Activated naive CD4-positive, alpha-beta T cell treated with anti-CD3 and anti-CD28 coated beads, Interleukin-2, amount 50 U/mL, for 72 hours (primary cell): ENCODE measurements at regions not wholly inside any gene's neighbourhood (a gene's known extent, or its start where the extent isn't known, plus 50 kb on each side); places are given as distances from the start of the nearest gene placed in this dataset.

Source experiments
- ATAC-seq, 2 donors: fragments of 150-1000 bp; cut with Tn5 transposase; 2 replicates each; pipeline ENCODE4 v1.10.0; 2021; ENCODE audit warnings: mild to moderate bottlenecking in 2 of 2, moderate library complexity in 2 of 2
- DNase-seq, 2 donors: peaks; one replicate each; pipeline ENCODE4 v3.0.0; 2021 to 2022; ENCODE audit warnings: low spot score in 2 of 2
- H3K27ac Mint-ChIP-seq, 2 donors: one replicate each; pipeline ENCODE4 v1.8.0; 2022; ENCODE audit warnings: mild to moderate bottlenecking in 2 of 2, mixed read lengths in 2 of 2
- H3K36me3 Mint-ChIP-seq, 2 donors: one replicate each; pipeline ENCODE4 v1.8.0; 2022; ENCODE audit warnings: mixed read lengths in 2 of 2
- H3K9me3 Mint-ChIP-seq, 2 donors: one replicate each; pipeline ENCODE4 v1.8.0; 2022; ENCODE audit warnings: mixed read lengths in 2 of 2

DNA sequence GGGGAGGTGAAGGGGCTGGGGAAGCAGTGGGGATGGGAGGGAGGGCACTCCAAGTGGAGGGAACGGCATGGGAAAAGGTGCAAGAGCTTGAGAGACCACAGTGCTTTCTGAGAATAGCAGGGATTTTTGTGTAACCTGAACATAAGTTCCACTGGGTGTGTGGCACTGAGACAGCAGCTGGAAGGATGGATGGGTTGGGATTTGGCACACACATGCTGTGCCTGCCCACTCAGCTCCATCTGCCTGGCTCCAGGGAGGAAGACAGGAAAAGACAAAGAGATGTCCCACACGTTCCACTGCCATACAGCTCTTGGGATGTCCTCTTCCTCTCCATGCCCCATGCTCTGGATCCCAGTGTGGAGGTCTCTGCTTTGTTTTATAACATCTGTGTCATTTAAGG, 114.1 kb upstream of the TEX51 start:
- H3K36me3 Mint-ChIP-seq: no peaks in the 10 kb centered on the region
- no peak overlapping the region for H3K27ac Mint-ChIP-seq
- ATAC-seq: no peak
- no peaks in the 10 kb centered on the region for H3K9me3 Mint-ChIP-seq
- no peak for DNase-seq

GRCh38 chr2:126785236-126785635, 113.5 kb upstream of the TEX51 start:
- Mint-ChIP-seq H3K36me3 (no peaks in the 10 kb centered on the region), H3K9me3 (no peaks in the 10 kb centered on the region), H3K27ac (no peak overlapping the region)
- ATAC-seq: no peak
- no peak for DNase-seq

DNA sequence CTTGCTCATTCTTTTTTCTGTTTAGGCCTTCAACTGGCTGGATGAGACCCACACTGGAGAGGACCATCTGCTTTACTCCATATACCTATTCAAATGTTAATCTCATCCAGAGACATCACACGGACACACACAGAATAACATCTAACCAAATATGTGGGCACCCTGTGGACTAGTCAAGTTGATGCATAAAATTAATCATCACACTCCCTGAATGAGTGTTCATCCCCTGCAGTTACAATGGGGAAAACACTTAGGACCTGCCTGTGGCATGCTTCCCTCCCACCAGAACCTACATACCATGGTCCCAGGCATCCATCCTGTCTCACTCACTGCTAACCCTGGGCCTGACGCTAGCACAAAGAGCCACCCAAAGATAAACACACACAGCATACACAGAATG, 112.8 kb upstream of the TEX51 start:
- H3K27ac Mint-ChIP-seq: no peak overlapping the region
- ATAC-seq (peak; percentile 52 to 59), DNase-seq (no peak)
- no peaks in the 10 kb centered on the region for H3K36me3 Mint-ChIP-seq
- no peaks in the 10 kb centered on the region for H3K9me3 Mint-ChIP-seq

GRCh38 chr2:126786765-126787164, 111.9 kb upstream of the TEX51 start:
- ATAC-seq (no peak), DNase-seq (no peak)
- H3K36me3 Mint-ChIP-seq: no peaks in the 10 kb centered on the region
- no peaks in the 10 kb centered on the region for H3K9me3 Mint-ChIP-seq
- H3K27ac Mint-ChIP-seq: no peak overlapping the region

DNA sequence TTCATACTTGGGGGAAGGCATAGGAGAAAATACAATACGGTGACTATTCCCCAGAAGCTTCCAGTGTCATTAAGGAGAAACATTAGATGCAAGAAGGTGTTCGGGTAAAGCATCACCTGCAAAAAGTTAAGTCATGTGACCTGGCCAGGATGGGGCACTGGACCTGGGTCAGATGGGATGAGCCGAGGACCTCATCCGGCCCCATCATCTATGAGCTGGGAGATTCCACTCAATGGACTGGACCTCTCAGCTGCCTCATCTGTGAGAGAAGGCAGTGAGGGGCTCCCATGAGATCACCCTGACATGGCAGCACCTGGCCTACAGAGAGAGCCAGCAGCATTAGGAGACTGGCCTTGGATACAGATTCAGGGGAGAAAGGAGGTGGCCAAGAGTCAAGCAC, 111.4 kb upstream of the TEX51 start:
- no peak for DNase-seq
- H3K36me3 Mint-ChIP-seq: no peaks in the 10 kb centered on the region
- H3K27ac Mint-ChIP-seq: no peak overlapping the region
- no peak for ATAC-seq
- no peaks in the 10 kb centered on the region for H3K9me3 Mint-ChIP-seq

- Mint-ChIP-seq H3K9me3 (no peaks in the 10 kb centered on the region), H3K36me3 (no peaks in the 10 kb centered on the region), H3K27ac (no peak overlapping the region)
- ATAC-seq (no peak), DNase-seq (no peak)
Observed at GRCh38 chr2:126788113-126788512, 110.6 kb upstream of the TEX51 start.

GRCh38 chr2:126788652-126789051, 110.0 kb upstream of the TEX51 start:
- no peaks in the 10 kb centered on the region for H3K36me3 Mint-ChIP-seq
- ATAC-seq: no peak
- H3K9me3 Mint-ChIP-seq: no peaks in the 10 kb centered on the region
- DNase-seq: no peak
- no peak overlapping the region for H3K27ac Mint-ChIP-seq

DNA sequence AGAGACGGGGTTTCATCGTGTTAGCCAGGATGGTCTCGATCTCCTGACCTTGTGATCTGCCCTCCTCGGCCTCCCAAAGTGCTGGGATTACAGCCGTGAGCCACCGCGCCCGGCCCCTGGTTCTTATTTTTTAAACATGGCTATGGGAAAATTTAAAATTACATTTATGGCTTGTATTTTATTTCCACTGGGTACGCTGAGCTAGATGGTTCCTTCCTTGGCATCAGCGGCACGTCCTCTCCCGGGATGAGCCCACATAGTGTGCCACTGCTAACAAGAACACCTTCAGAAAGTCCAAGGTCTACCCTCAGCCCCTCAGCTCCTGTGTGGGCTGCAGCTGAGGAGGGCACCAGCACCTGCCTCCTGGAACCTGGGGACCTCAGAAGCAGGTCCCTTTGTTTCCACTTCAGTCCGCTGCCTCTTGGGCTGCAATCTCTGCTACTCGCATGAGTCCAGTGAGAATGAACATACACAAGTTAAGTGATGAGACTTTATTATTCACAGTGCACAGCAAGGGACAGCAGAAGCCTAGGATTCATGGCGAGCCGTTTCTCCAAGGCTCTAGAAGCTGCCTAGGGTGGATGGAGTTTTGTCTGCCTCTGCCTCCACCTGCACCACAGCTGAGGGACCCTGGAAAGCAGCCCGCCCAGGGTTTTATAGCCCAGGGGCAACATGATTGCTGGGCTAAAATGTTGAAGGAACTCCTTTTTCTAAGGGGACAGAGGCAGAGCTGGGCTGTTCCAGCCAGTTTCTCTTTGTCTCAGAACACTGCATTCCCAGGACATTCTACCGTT, 107.5 kb upstream of the TEX51 start:
- H3K36me3 Mint-ChIP-seq: no peaks in the 10 kb centered on the region
- H3K9me3 Mint-ChIP-seq: no peaks in the 10 kb centered on the region
- H3K27ac Mint-ChIP-seq: no peak overlapping the region
- ATAC-seq (no peak), DNase-seq (no peak)

DNA sequence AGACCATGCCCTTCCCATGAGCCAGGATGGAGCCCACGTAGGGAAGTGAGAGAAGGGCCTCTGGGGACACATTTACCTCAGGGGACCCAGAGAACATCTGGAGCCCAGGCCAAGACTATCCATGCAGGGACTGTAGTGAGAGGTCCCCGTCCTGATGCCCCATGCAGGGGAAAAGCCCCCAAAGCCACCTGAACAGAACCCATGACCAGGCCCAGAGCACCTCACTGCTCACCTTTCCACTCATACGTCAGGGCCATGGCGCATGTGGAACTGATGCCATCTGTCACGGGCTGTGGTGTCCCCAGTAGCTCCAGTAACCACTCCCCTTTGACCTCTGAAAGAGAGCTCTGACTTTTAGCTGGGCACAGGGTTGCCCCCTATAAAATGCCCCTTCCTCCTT, 106.5 kb upstream of the TEX51 start:
- H3K27ac Mint-ChIP-seq: no peak overlapping the region
- ATAC-seq (no peak), DNase-seq (no peak)
- H3K36me3 Mint-ChIP-seq: no peaks in the 10 kb centered on the region
- H3K9me3 Mint-ChIP-seq: no peaks in the 10 kb centered on the region

GRCh38 chr2:126792993-126793392, 105.7 kb upstream of the TEX51 start:
- Mint-ChIP-seq H3K36me3 (no peaks in the 10 kb centered on the region), H3K9me3 (no peaks in the 10 kb centered on the region), H3K27ac (no peak overlapping the region)
- no peak for DNase-seq
- ATAC-seq: no peak

- no peak overlapping the region for H3K27ac Mint-ChIP-seq
- ATAC-seq (no peak), DNase-seq (peak in 1 of 2 donors; percentile 45)
- H3K36me3 Mint-ChIP-seq: no peaks in the 10 kb centered on the region
- no peaks in the 10 kb centered on the region for H3K9me3 Mint-ChIP-seq
Observed at GRCh38 chr2:126793885-126794613, 104.6 kb upstream of the TEX51 start.

GRCh38 chr2:126795656-126796055, 103.0 kb upstream of the TEX51 start:
- ATAC-seq (no peak), DNase-seq (no peak)
- Mint-ChIP-seq H3K36me3 (no peaks in the 10 kb centered on the region), H3K27ac (no peak overlapping the region), H3K9me3 (no peaks in the 10 kb centered on the region)

GRCh38 chr2:126796931-126797621, 101.6 kb upstream of the TEX51 start:
- DNase-seq (no peak), ATAC-seq (no peak)
- Mint-ChIP-seq H3K9me3 (no peaks in the 10 kb centered on the region), H3K27ac (no peak overlapping the region), H3K36me3 (no peaks in the 10 kb centered on the region)

DNA sequence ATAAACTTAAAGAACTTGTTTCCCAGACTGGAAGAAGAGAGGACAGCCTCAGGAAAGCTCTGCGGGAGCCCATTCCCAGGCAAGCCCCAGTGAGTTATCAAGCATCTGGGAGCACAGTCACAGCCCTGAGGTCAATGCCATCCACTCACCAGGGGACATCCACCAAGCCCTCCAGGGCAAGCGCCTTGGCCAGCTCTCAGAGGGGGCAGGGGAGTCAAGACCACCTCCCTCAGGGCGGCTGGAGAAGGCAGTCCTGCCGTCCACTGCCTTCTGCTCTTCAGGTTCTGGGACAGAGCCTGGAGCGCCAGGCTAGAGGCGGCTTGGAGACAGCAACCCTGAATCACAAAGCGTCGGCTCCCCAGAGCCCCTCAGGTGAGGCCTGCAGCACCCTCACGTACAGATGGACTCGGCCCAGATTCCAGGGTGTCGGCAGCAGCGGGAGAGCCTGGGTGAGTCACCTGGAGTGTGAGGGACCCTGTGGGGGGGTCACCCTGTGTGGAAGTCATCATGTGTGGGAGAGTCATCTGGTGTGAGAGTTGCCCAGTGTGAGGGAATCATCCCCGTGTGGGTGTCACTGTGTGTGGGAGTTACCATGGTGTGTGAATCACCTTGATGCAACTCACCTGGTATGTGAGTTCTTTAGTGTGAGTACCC, 100.9 kb upstream of the TEX51 start:
- H3K36me3 Mint-ChIP-seq: no peaks in the 10 kb centered on the region
- ATAC-seq: no peak
- no peak overlapping the region for H3K27ac Mint-ChIP-seq
- no peaks in the 10 kb centered on the region for H3K9me3 Mint-ChIP-seq
- no peak for DNase-seq

- H3K27ac Mint-ChIP-seq: no peak overlapping the region
- no peak for ATAC-seq
Observed at GRCh38 chr2:126798276-126799140, 100.2 kb upstream of the TEX51 start.

DNA sequence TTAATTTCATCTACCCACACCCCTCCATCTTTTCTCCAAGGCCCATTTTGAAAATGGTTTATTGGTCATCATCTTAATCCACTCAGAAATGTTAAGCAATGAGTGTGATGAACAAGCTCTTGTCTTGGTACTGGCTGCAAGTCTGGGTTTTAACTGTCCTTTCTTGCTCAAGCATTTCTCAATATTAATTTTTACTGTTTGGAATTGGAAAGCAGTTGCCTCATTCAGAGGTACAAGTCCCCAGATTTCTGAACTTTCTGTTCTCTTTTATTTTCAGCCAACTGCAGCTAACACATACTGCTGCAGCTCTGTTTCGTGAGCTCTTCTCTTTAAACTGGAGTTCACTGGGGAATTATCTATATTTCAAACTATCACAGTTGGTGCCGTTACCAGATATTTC, 99.4 kb upstream of the TEX51 start:
- no peaks in the 10 kb centered on the region for H3K9me3 Mint-ChIP-seq
- no peak overlapping the region for H3K27ac Mint-ChIP-seq
- H3K36me3 Mint-ChIP-seq: no peaks in the 10 kb centered on the region
- ATAC-seq: no peak
- no peak for DNase-seq

More at GRCh38 chr2:126798276-126799140, 100.2 kb upstream of the TEX51 start:
- DNase-seq: no peak
- H3K36me3 Mint-ChIP-seq: no peaks in the 10 kb centered on the region
- no peaks in the 10 kb centered on the region for H3K9me3 Mint-ChIP-seq
